ENCODE measurements at regions not wholly inside any gene's neighbourhood (a gene's known extent, or its start where the extent isn't known, plus 50 kb on each side); places are given as distances from the start of the nearest gene placed in this dataset.

- ATAC-seq (no peak), DNase-seq (ENCODE audit: low read depth, low spot score) (no peak)
- TF ChIP-seq CTCF (IDR thresholded peaks at IDR 0.05), result no peak
- TF ChIP-seq TCF7L2 (IDR thresholded peaks at IDR 0.05; ENCODE audit: low read depth, low read length), result no peak
- no peak for TF ChIP-seq SIN3A (IDR thresholded peaks at IDR 0.05; ENCODE audit: borderline replicate concordance, insufficient read depth, low read depth, low read length)
- no peak for TF ChIP-seq POLR2AphosphoS5 (IDR thresholded peaks at IDR 0.05; ENCODE audit: low read depth, low read length)
- no peak for TF ChIP-seq REST (IDR thresholded peaks at IDR 0.05; ENCODE audit: insufficient read depth in 1 of 2, low read depth in 2 of 2, low read length in 1 of 2)
- Histone ChIP-seq H3K4me3 (ENCODE audit: low read depth in 2 of 2, low read length in 2 of 2) (no peak overlapping the region), H3K27ac (ENCODE audit: low read length) (no peak overlapping the region), H3K4me1 (ENCODE audit: control insufficient read depth, insufficient read depth, low read length) (no peaks in the 10 kb centered on the region), H3K36me3 (ENCODE audit: control insufficient read depth, insufficient read depth, low read length) (no peaks in the 10 kb centered on the region; the same call in 1 of the 2 replicates), H3K9me3 (ENCODE audit: control insufficient read depth, insufficient read depth, low read depth, low read length) (no peaks in the 10 kb centered on the region), H3K27me3 (ENCODE audit: control insufficient read depth, insufficient read depth, low read length) (no peaks in the 10 kb centered on the region)
- POLR2A ChIA-PET, result no interaction called here
- intact Hi-C loops (cut with micrococcal nuclease; ENCODE audit: unreplicated experiment), result no loop called here
- in situ Hi-C loops (cut with HindIII; ENCODE audit: low pct_unique_long_range_greater_than_20kb, low sequenced_read_pairs), result no loop called here
- BruUV-seq (replicated peaks), result no TSS peak
- CTCF ChIA-PET, result no interaction called here
Observed at GRCh38 chr1:190599670-190600069, 122.0 kb upstream of the BRINP3 start.

DNA sequence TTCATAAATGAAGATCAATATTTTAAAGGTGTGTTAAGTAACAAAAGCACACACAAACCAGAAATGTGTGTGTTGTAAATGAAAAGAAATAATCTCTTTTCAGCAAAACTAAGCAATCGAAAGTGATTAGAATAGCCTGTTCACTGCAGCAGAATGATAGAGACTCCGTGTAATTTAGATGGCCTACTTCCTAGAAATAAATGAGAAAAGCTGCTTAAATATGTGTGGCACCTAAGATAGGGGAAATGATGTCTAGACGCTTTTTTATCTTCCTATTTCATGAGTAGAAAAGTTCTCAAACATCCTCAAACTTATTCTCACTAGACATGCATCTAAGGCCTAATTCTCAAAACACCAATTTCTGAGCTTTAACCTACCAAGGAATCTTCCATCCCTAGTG, 124.7 kb upstream of the BRINP3 start:
- CTCF ChIA-PET, result no interaction called here
- POLR2A ChIA-PET, result no interaction called here
- no peak for TF ChIP-seq TCF7L2 (IDR thresholded peaks at IDR 0.05; ENCODE audit: low read depth, low read length)
- no peak for TF ChIP-seq CTCF (IDR thresholded peaks at IDR 0.05)
- TF ChIP-seq REST (IDR thresholded peaks at IDR 0.05; ENCODE audit: insufficient read depth in 1 of 2, low read depth in 2 of 2, low read length in 1 of 2), result no peak
- TF ChIP-seq POLR2AphosphoS5 (IDR thresholded peaks at IDR 0.05; ENCODE audit: low read depth, low read length), result no peak
- no peak for TF ChIP-seq SIN3A (IDR thresholded peaks at IDR 0.05; ENCODE audit: borderline replicate concordance, insufficient read depth, low read depth, low read length)
- H3K27ac ChIP-seq (ENCODE audit: low read length), result no peak overlapping the region
- no peaks in the 10 kb centered on the region for H3K27me3 ChIP-seq (ENCODE audit: control insufficient read depth, insufficient read depth, low read length)
- ATAC-seq (no peak), DNase-seq (ENCODE audit: low read depth, low spot score) (no peak)
- intact Hi-C loops (cut with micrococcal nuclease; ENCODE audit: unreplicated experiment), result no loop called here
- no TSS peak for BruUV-seq (replicated peaks)
- H3K9me3 ChIP-seq (ENCODE audit: control insufficient read depth, insufficient read depth, low read depth, low read length), result no peaks in the 10 kb centered on the region
- no peak overlapping the region for H3K4me3 ChIP-seq (ENCODE audit: low read depth in 2 of 2, low read length in 2 of 2)
- no peaks in the 10 kb centered on the region; the same call in 1 of the 2 replicates for H3K36me3 ChIP-seq (ENCODE audit: control insufficient read depth, insufficient read depth, low read length)
- in situ Hi-C loops (cut with HindIII; ENCODE audit: low pct_unique_long_range_greater_than_20kb, low sequenced_read_pairs), result no loop called here
- H3K4me1 ChIP-seq (ENCODE audit: control insufficient read depth, insufficient read depth, low read length), result no peaks in the 10 kb centered on the region
